DND-41 (cell line): ENCODE measurements at regions not wholly inside any gene's neighbourhood (a gene's known extent, or its start where the extent isn't known, plus 50 kb on each side); places are given as distances from the start of the nearest gene placed in this dataset.

ENCODE experiments used
- ATAC-seq: fragments of 200-7000 bp; cut with Tn5 transposase; 3 replicates; pipeline ENCODE4 v1.9.1; 2021; ENCODE audit warnings: low read depth; ENCODE audit not compliant: insufficient read depth
- DNase-seq: peaks from one replicate; pipeline ENCODE4 v3.0.0-alpha.2; 2020
- H2AFZ ChIP-seq: 2 replicates; pipeline ENCODE4 v1.6.0; 2012; ENCODE audit warnings: low read depth, low read length
- H3K27ac ChIP-seq: 2 replicates; pipeline ENCODE4 v1.5.1; 2012; ENCODE audit warnings: low read length, inconsistent platforms
- H3K27me3 ChIP-seq: fragments of 200-600 bp; sonication (generic); 2 replicates; pipeline ENCODE4 v1.6.0; 2012; ENCODE audit warnings: low read length, mild to moderate bottlenecking, inconsistent platforms; ENCODE audit not compliant: insufficient read depth, poor library complexity
- H3K36me3 ChIP-seq: 2 replicates; pipeline ENCODE4 v1.5.1; 2012; ENCODE audit warnings: low read length, inconsistent platforms; ENCODE audit not compliant: insufficient read depth
- H3K4me1 ChIP-seq: 2 replicates; pipeline ENCODE4 v1.5.1; 2012; ENCODE audit warnings: mild to moderate bottlenecking, low read length; ENCODE audit not compliant: insufficient read depth
- H3K4me2 ChIP-seq: 2 replicates; pipeline ENCODE4 v1.6.0; 2012; ENCODE audit warnings: mild to moderate bottlenecking, moderate library complexity, low read length, inconsistent platforms; ENCODE audit not compliant: insufficient read depth
- H3K4me3 ChIP-seq, 2 experiments: fragments of 200-600 bp in 1 of 2; shearing (Covaris generic) in 1 of 2; 2 replicates each; pipeline ENCODE4 v1.5.1; 2012 to 2016; ENCODE audit warnings: inconsistent platforms in 2 of 2, low read length in 2 of 2, mild to moderate bottlenecking in 2 of 2, low read depth in 1 of 2, moderate library complexity in 1 of 2
- H3K79me2 ChIP-seq: 2 replicates; pipeline ENCODE4 v1.6.0; 2012; ENCODE audit warnings: low read length, inconsistent platforms; ENCODE audit not compliant: insufficient read depth
- H3K9ac ChIP-seq: 2 replicates; pipeline ENCODE4 v1.6.0; 2012; ENCODE audit warnings: low read depth, mild to moderate bottlenecking, inconsistent platforms, low read length, moderate library complexity
- H3K9me3 ChIP-seq: 2 replicates; pipeline ENCODE4 v1.5.1; 2012; ENCODE audit warnings: low read length, moderate library complexity, mild to moderate bottlenecking, inconsistent platforms; ENCODE audit not compliant: insufficient read depth, severe bottlenecking
- H4K20me1 ChIP-seq: 2 replicates; pipeline ENCODE4 v1.6.0; 2012; ENCODE audit warnings: low read length; ENCODE audit not compliant: insufficient read depth
- CTCF ChIP-seq: IDR thresholded peaks from 2 replicates; pipeline ENCODE4 v1.5.1; 2012; ENCODE audit warnings: borderline replicate concordance, low read length, moderate library complexity, mild to moderate bottlenecking; ENCODE audit not compliant: poor library complexity, severe bottlenecking; ENCODE audit errors: extremely low read depth
- EZH2 ChIP-seq: IDR thresholded peaks from 3 replicates; pipeline ENCODE4 v1.6.1; 2012; ENCODE audit warnings: borderline replicate concordance, low read depth, mild to moderate bottlenecking, moderate library complexity, low read length, inconsistent platforms; ENCODE audit not compliant: severe bottlenecking

DNA sequence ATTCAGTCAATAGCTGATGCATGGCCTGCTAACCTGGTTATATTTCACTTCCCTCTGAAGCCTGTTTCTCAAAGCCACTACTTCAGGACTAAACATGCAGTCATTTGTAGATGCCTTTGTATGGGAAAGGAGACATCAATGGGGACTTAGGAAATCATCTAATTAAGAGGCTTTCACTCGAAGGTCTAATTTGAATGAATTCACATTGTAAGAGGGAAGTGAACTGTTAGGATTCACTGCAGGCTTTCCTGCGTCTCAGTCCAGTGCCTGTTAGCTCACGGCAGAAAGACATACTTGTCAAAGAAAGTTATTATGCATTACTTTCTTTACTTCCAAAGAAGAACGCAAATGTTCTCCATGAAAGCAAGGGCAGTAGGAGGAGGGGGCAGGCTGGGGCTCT, 50.6 kb upstream of the CDK20 start:
- Histone ChIP-seq H3K79me2 (no peaks in the 10 kb centered on the region), H3K9ac (no peak overlapping the region), H3K9me3 (no peaks in the 10 kb centered on the region), H4K20me1 (no peaks in the 10 kb centered on the region), H3K27me3 (no peaks in the 10 kb centered on the region), H3K4me1 (no peaks in the 10 kb centered on the region), H3K4me2 (no peak overlapping the region), H2AFZ (no peak overlapping the region), H3K27ac (no peak overlapping the region), H3K4me3 (no peak overlapping the region), H3K36me3 (no peaks in the 10 kb centered on the region)
- no peak for DNase-seq
- no peak for ATAC-seq
- TF ChIP-seq CTCF, result no peak
- no peak for TF ChIP-seq EZH2
